Naive thymus-derived CD4-positive, alpha-beta T cell (primary cell): ENCODE measurements at regions not wholly inside any gene's neighbourhood (a gene's known extent, or its start where the extent isn't known, plus 50 kb on each side); places are given as distances from the start of the nearest gene placed in this dataset.

Experiments used
- ATAC-seq: fragments of 150-1000 bp; cut with Tn5 transposase; 2 replicates; pipeline ENCODE4 v1.10.0; 2021; ENCODE audit warnings: mild to moderate bottlenecking, moderate library complexity
- CTCF ChIA-PET: fragments of 350-600 bp; sonication (Branson Sonifier 250); formaldehyde crosslinking; loops from one replicate; lab custom pipeline; 2021; ENCODE audit warnings: antibody characterized with exemption; lab: Charles Lee
- POLR2A ChIA-PET: fragments of 350-600 bp; sonication (Branson Sonifier 250); formaldehyde crosslinking; loops from one replicate; lab custom pipeline; 2021; ENCODE audit warnings: antibody characterized with exemption, inconsistent platforms; lab: Charles Lee
- DNase-seq, 9 donors: peaks; one replicate each; pipeline versions ENCODE4 v3.0.0 to v3.0.0-alpha.2; 2020 to 2022; ENCODE audit warnings: mixed read lengths in 1 of 9
- H3K27ac ChIP-seq: one replicate; pipeline ENCODE4 v1.7.0; 2013; ENCODE audit warnings: mild to moderate bottlenecking, low read depth, low read length, moderate library complexity
- H3K27me3 ChIP-seq, 2 donors: one replicate each; pipeline ENCODE4 v1.7.0; 2013; ENCODE audit warnings: low read length in 2 of 2, mild to moderate bottlenecking in 2 of 2, moderate library complexity in 2 of 2; ENCODE audit not compliant: control insufficient read depth in 2 of 2, insufficient read depth in 2 of 2
- H3K36me3 ChIP-seq, 3 experiments: 1 replicate in 2 of 3; 2 replicates in 1 of 3; pipeline ENCODE4 v1.7.0; 2013; ENCODE audit warnings: low read length in 3 of 3, mild to moderate bottlenecking in 3 of 3, moderate library complexity in 1 of 3; ENCODE audit not compliant: insufficient read depth in 3 of 3, control insufficient read depth in 2 of 3
- H3K4me1 ChIP-seq, 2 donors: one replicate each; pipeline ENCODE4 v1.7.0; 2013; ENCODE audit warnings: low read length in 2 of 2, mild to moderate bottlenecking in 2 of 2, moderate library complexity in 1 of 2; ENCODE audit not compliant: control insufficient read depth in 2 of 2, insufficient read depth in 2 of 2
- H3K4me3 ChIP-seq: 2 replicates; pipeline ENCODE4 v1.7.0; 2013; ENCODE audit warnings: mild to moderate bottlenecking, low read length
- H3K9me3 ChIP-seq, 3 experiments: 1 replicate in 2 of 3; 2 replicates in 1 of 3; pipeline ENCODE4 v1.7.0; 2013; ENCODE audit warnings: low read length in 3 of 3; ENCODE audit not compliant: control insufficient read depth in 2 of 3
- H3K27ac Mint-ChIP-seq, 9 donors: one replicate each; pipeline ENCODE4 v1.8.0; 2020 to 2022; ENCODE audit warnings: mixed read lengths in 9 of 9, mild to moderate bottlenecking in 8 of 9, moderate library complexity in 5 of 9, inconsistent platforms in 2 of 9
- H3K27me3 Mint-ChIP-seq, 5 donors: one replicate each; pipeline ENCODE4 v1.8.0; 2021 to 2022; ENCODE audit warnings: mixed read lengths in 5 of 5, mild to moderate bottlenecking in 1 of 5
- H3K36me3 Mint-ChIP-seq, 5 donors: one replicate each; pipeline ENCODE4 v1.8.0; 2020 to 2022; ENCODE audit warnings: mixed read lengths in 5 of 5, mild to moderate bottlenecking in 3 of 5, inconsistent platforms in 1 of 5
- H3K4me1 Mint-ChIP-seq, 7 donors: one replicate each; pipeline ENCODE4 v1.8.0; 2020 to 2022; ENCODE audit warnings: mixed read lengths in 7 of 7, mild to moderate bottlenecking in 3 of 7, inconsistent platforms in 1 of 7
- H3K4me3 Mint-ChIP-seq, 10 donors: one replicate each; pipeline ENCODE4 v1.8.0; 2020 to 2022; ENCODE audit warnings: mild to moderate bottlenecking in 10 of 10, mixed read lengths in 10 of 10, moderate library complexity in 6 of 10, inconsistent platforms in 2 of 10
- H3K9me3 Mint-ChIP-seq, 11 donors: one replicate each; pipeline ENCODE4 v1.8.0; 2020 to 2022; ENCODE audit warnings: mixed read lengths in 11 of 11, mild to moderate bottlenecking in 4 of 11, inconsistent platforms in 1 of 11, moderate library complexity in 1 of 11
- intact Hi-C, 2 donors: fragments of 100-400 bp; cut with micrococcal nuclease; formaldehyde crosslinking; loops; one replicate each; pipeline ENCODE4 v1.15.1; 2023

GRCh38 chr6:92281571-92282076 lies 1137.7 kb downstream of the EPHA7 start:
- Mint-ChIP-seq H3K4me3 (no peak overlapping the region), H3K36me3 (no peaks in the 10 kb centered on the region), H3K27me3 (no peaks in the 10 kb centered on the region), H3K9me3 (peaks cover 0 to 10% (median 0%) of the 10 kb centered on the region in 11 donors), H3K27ac (no peak overlapping the region), H3K4me1 (no peaks in the 10 kb centered on the region)
- no peaks in the 10 kb centered on the region for H3K36me3 ChIP-seq
- DNase-seq (no peak), ATAC-seq (no peak)
- H3K27ac ChIP-seq = no peak overlapping the region
- H3K9me3 ChIP-seq = no peaks in the 10 kb centered on the region
- CTCF ChIA-PET = no interaction called here
- intact Hi-C loops = no loop called here
- no peaks in the 10 kb centered on the region for H3K27me3 ChIP-seq
- POLR2A ChIA-PET = no interaction called here
- no peak overlapping the region for H3K4me3 ChIP-seq
- H3K4me1 ChIP-seq = no peaks in the 10 kb centered on the region

GRCh38 chr6:92275150-92275549 lies 1144.2 kb downstream of the EPHA7 start:
- intact Hi-C loops = no loop called here
- no peaks in the 10 kb centered on the region for H3K36me3 ChIP-seq
- no peaks in the 10 kb centered on the region for H3K9me3 ChIP-seq
- Mint-ChIP-seq H3K9me3 (peaks cover 0 to 13% (median 3%) of the 10 kb centered on the region in 11 donors), H3K4me1 (no peaks in the 10 kb centered on the region), H3K36me3 (no peaks in the 10 kb centered on the region), H3K27ac (no peak overlapping the region), H3K27me3 (no peaks in the 10 kb centered on the region), H3K4me3 (no peak overlapping the region)
- H3K4me1 ChIP-seq = no peaks in the 10 kb centered on the region
- ATAC-seq (no peak), DNase-seq (no peak)
- no peak overlapping the region for H3K4me3 ChIP-seq
- ChIA-PET POLR2A (no interaction called here), CTCF (no interaction called here)
- H3K27me3 ChIP-seq = no peaks in the 10 kb centered on the region
- H3K27ac ChIP-seq = no peak overlapping the region

DNA sequence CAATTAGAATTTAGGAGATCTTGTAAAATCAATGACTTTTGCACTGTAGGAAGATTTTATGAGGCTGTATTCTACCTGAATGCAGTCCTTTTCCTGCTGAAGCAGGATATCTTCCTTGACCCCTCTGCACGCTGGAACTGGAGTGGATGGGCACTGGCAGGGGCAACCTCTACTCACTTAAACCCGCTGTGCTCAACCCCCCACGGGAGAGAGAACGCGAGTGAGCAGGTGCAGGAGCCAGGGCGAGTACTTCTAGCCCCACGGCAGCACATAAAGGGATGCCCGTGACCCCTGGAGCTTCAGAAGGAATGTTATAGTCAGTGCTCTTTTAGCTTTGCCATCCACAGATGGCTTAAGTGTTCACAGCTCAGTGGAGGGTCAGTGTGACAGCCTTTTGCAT lies 1144.8 kb downstream of the EPHA7 start:
- no peaks in the 10 kb centered on the region for H3K4me1 ChIP-seq
- Mint-ChIP-seq H3K36me3 (no peaks in the 10 kb centered on the region), H3K4me1 (no peaks in the 10 kb centered on the region), H3K4me3 (no peak overlapping the region), H3K9me3 (peaks cover 0 to 13% (median 3%) of the 10 kb centered on the region in 11 donors), H3K27me3 (no peaks in the 10 kb centered on the region), H3K27ac (no peak overlapping the region)
- no peak overlapping the region for H3K27ac ChIP-seq
- DNase-seq (no peak), ATAC-seq (no peak)
- H3K27me3 ChIP-seq = no peaks in the 10 kb centered on the region
- H3K36me3 ChIP-seq = no peaks in the 10 kb centered on the region
- no peak overlapping the region for H3K4me3 ChIP-seq
- intact Hi-C loops = no loop called here
- POLR2A ChIA-PET = no interaction called here
- no peaks in the 10 kb centered on the region for H3K9me3 ChIP-seq
- CTCF ChIA-PET = no interaction called here

- ATAC-seq (no peak), DNase-seq (no peak)
- Mint-ChIP-seq H3K27me3 (no peaks in the 10 kb centered on the region), H3K36me3 (no peaks in the 10 kb centered on the region), H3K4me3 (no peak overlapping the region), H3K4me1 (no peaks in the 10 kb centered on the region), H3K27ac (no peak overlapping the region), H3K9me3 (peaks cover 0 to 12% (median 3%) of the 10 kb centered on the region in 11 donors)
- intact Hi-C loops = no loop called here
- Histone ChIP-seq H3K9me3 (no peaks in the 10 kb centered on the region), H3K27me3 (no peaks in the 10 kb centered on the region), H3K36me3 (no peaks in the 10 kb centered on the region), H3K4me3 (no peak overlapping the region), H3K27ac (no peak overlapping the region), H3K4me1 (no peaks in the 10 kb centered on the region)
- POLR2A ChIA-PET = no interaction called here
- CTCF ChIA-PET = no interaction called here
Observed at GRCh38 chr6:92273694-92274093, 1145.7 kb downstream of the EPHA7 start.

DNA sequence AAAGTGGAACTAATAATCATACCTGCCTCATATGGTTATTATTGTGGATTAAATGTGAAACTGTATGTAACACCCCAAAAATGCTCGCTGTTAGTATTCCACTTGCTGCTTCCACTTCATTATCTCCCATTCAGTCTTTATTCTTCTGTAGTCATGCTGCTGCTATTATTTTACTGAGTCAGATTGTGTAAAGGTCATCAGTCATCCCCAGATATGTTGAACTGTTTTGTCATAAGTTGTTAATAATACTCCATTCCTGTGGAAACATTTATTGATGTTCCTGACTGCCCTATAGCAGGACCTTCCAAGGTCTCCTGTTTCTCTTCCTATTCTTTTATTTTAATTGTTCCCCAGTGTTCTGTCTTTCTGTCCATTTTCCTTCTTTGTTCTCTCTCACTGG lies 1148.3 kb downstream of the EPHA7 start:
- ChIA-PET CTCF (no interaction called here), POLR2A (no interaction called here)
- no peaks in the 10 kb centered on the region for H3K4me1 ChIP-seq
- no peaks in the 10 kb centered on the region for H3K9me3 ChIP-seq
- no peak for ATAC-seq
- no peak overlapping the region for H3K4me3 ChIP-seq
- no peak for DNase-seq
- H3K27me3 ChIP-seq = no peaks in the 10 kb centered on the region
- no peaks in the 10 kb centered on the region for H3K4me1 Mint-ChIP-seq
- no peaks in the 10 kb centered on the region for H3K27me3 Mint-ChIP-seq
- H3K36me3 Mint-ChIP-seq = no peaks in the 10 kb centered on the region
- no peak overlapping the region for H3K4me3 Mint-ChIP-seq
- intact Hi-C loops = no loop called here
- H3K36me3 ChIP-seq = no peaks in the 10 kb centered on the region
- no peak overlapping the region for H3K27ac ChIP-seq
- peaks cover 0 to 9% (median 3%) of the 10 kb centered on the region in 11 donors for H3K9me3 Mint-ChIP-seq
- H3K27ac Mint-ChIP-seq = no peak overlapping the region

DNA sequence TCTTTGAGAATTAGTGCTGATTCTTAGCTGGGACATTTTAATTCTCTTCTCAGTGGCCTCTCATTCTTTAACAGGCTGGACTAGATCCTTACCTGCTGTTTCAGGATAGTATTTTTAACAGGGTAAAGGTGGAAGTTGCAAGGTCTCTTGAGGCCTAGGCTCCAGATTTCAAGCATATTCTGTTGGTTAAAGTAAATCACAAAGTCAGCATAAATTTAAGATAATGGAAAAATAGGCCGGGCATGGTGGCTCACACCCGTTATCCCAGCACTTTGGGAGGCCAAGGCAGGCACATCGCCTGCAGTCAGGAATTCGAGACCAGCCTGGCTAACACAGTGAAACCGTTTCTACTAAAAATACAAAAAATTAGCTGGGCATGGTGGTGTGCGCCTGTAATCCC lies 1149.0 kb downstream of the EPHA7 start:
- Histone ChIP-seq H3K27me3 (no peaks in the 10 kb centered on the region), H3K4me1 (no peaks in the 10 kb centered on the region), H3K4me3 (no peak overlapping the region), H3K27ac (no peak overlapping the region), H3K36me3 (no peaks in the 10 kb centered on the region), H3K9me3 (no peaks in the 10 kb centered on the region)
- no peaks in the 10 kb centered on the region for H3K27me3 Mint-ChIP-seq
- H3K4me1 Mint-ChIP-seq = no peaks in the 10 kb centered on the region
- ATAC-seq = no peak
- H3K4me3 Mint-ChIP-seq = no peak overlapping the region
- CTCF ChIA-PET = no interaction called here
- H3K27ac Mint-ChIP-seq = no peak overlapping the region
- intact Hi-C loops = no loop called here
- POLR2A ChIA-PET = no interaction called here
- H3K36me3 Mint-ChIP-seq = no peaks in the 10 kb centered on the region
- DNase-seq = no peak
- H3K9me3 Mint-ChIP-seq = peaks cover 2 to 7% (median 3%) of the 10 kb centered on the region in 11 donors

GRCh38 chr6:92267335-92267734 lies 1152.0 kb downstream of the EPHA7 start:
- Mint-ChIP-seq H3K27me3 (no peaks in the 10 kb centered on the region), H3K9me3 (peaks cover 0 to 8% (median 2%) of the 10 kb centered on the region in 11 donors), H3K27ac (no peak overlapping the region), H3K4me1 (no peaks in the 10 kb centered on the region), H3K4me3 (no peak overlapping the region), H3K36me3 (no peaks in the 10 kb centered on the region)
- ATAC-seq (no peak), DNase-seq (no peak)
- ChIA-PET CTCF (no interaction called here), POLR2A (no interaction called here)
- Histone ChIP-seq H3K4me1 (no peaks in the 10 kb centered on the region), H3K36me3 (no peaks in the 10 kb centered on the region), H3K27me3 (no peaks in the 10 kb centered on the region), H3K27ac (no peak overlapping the region), H3K9me3 (no peaks in the 10 kb centered on the region), H3K4me3 (no peak overlapping the region)
- intact Hi-C loops = no loop called here
